Activated CD4-positive, CD25-positive, alpha-beta regulatory T cell (primary cell): ENCODE measurements at regions not wholly inside any gene's neighbourhood (a gene's known extent, or its start where the extent isn't known, plus 50 kb on each side); places are given as distances from the start of the nearest gene placed in this dataset.

Experiments
- DNase-seq, 4 experiments: peaks; one replicate each; lab custom pipeline; 2025; lab: John Stamatoyannopoulos, UW

GRCh38 chr15:66931768-66932633 is 133.4 kb upstream of the SMAD3 start:
- DNase-seq: no peak

DNA sequence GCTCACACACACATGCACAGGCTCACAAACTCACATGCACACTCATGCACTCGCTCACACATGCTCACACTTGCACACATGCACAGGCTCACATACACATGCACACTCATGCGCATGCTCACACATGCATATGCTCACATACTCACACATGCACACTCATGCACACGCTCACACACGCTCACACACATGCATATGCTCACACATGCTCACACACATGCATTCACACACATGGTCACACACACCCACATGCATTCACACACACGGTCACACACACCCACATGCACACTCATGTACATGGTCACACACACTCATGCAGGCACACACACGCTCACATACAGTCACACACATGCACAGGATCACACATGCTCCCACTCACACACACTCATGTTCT is 132.8 kb upstream of the SMAD3 start:
- no peak for DNase-seq

- DNase-seq: no peak
Measured at GRCh38 chr15:66933932-66934867, 131.2 kb upstream of the SMAD3 start.

GRCh38 chr15:66934868-66935520 is 130.4 kb upstream of the SMAD3 start:
- DNase-seq: no peak

DNA sequence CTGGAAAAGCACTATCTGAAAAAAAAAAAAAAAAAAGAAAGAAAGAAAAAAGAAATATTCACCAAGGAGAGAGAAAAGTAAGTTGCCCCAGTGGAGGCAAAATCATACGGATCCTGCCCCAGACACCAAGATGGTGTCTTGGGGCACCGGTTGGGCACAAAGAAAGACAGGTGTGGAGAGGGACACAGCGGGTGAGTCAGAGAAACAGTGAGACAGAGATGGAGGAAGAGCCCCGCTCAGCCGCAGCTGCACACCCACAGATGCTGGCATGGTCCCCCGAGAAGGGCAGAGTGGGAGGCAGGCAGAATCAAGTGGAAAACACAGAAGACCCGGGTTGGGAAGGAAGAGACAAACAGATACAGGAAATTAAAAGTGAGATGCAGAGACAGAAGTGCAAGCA is 129.7 kb upstream of the SMAD3 start:
- no peak for DNase-seq

GRCh38 chr15:66936109-66936860 is 129.1 kb upstream of the SMAD3 start:
- no peak for DNase-seq

- no peak for DNase-seq
Measured at GRCh38 chr15:66936861-66937582, 128.4 kb upstream of the SMAD3 start.

GRCh38 chr15:66937588-66937987 is 127.8 kb upstream of the SMAD3 start:
- DNase-seq: no peak

GRCh38 chr15:66938114-66938830 is 127.1 kb upstream of the SMAD3 start:
- no peak for DNase-seq

GRCh38 chr15:66939016-66939415 is 126.4 kb upstream of the SMAD3 start:
- DNase-seq: no peak

GRCh38 chr15:66939451-66940023 is 125.9 kb upstream of the SMAD3 start:
- no peak for DNase-seq

- DNase-seq: no peak
Measured at GRCh38 chr15:66940368-66940767, 125.0 kb upstream of the SMAD3 start.

DNA sequence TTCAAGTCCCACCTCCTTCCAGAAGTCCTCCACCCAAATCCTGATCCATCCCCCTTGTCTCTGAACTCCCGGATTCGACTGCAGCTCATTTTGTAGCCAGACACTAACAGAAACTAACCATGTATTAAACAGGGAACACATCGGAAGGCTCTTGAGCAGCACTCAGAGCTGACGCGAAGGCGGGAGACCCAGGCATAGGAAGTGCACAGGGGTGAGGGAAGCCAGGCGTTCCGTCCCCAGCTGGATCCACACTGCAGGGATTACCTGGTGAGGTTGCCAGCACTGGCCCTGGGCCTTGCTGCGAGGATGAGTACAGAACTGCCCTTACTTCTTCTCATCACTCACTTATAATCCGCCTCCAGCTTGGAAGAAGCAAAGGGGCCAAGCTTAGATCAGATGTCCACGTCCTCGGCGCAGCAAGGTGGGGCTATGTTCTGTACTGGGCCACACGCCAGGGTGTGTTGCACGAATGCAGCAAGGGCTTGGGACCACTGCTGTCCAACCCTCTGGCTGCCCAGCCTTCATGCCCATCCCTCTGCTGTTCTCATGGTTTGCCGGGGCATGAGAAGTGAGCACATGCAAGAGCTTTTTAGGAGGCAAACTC is 124.2 kb upstream of the SMAD3 start:
- no peak for DNase-seq

GRCh38 chr15:66941791-66942190 is 123.6 kb upstream of the SMAD3 start:
- DNase-seq: no peak

GRCh38 chr15:66942649-66943390 is 122.6 kb upstream of the SMAD3 start:
- DNase-seq: no peak

DNA sequence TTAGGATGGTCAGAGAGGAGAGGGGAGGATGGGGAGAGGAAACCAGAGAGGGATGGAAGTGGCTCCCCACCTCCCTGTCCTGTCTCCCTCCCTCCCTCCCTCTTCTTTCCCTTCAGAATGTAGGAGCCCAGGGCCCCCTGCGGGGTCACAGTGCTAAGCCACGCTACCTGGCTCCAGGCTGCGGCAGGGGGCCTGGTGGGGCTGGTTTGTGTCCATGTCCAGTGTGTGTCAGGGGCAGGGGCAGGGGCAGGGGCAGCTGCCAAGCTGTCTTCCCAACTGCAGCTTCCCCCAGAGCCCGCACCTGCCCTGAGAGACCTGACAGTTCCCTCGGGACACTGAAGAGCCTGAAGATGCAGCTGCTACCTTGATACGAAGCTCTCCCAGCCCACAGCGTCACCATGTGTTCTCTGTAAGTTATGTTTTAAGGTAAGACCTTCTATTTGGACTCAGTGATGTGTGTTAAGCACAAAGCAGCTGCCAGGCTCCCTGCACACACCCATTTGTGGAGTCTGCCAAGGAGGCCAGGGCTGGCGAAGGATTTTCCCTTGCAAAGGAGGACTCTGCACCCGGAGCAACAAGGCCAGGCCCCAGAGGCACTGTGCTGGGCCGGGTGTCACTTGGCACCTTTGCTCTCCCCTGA is 121.8 kb upstream of the SMAD3 start:
- no peak for DNase-seq

GRCh38 chr15:66944121-66944520 is 121.3 kb upstream of the SMAD3 start:
- no peak for DNase-seq

- DNase-seq: no peak
Measured at GRCh38 chr15:66945286-66945685, 120.1 kb upstream of the SMAD3 start.
